Hepatocyte (in vitro differentiated cells): ENCODE measurements at regions not wholly inside any gene's neighbourhood (a gene's known extent, or its start where the extent isn't known, plus 50 kb on each side); places are given as distances from the start of the nearest gene placed in this dataset.

ENCODE experiments used
- EZH2phosphoT487 ChIP-seq: fragments of 200-600 bp; sonication (generic); IDR thresholded peaks from one replicate; pipeline ENCODE4 v1.6.1; 2018; ENCODE audit warnings: antibody characterized with exemption, mild to moderate bottlenecking, low read depth, moderate library complexity; ENCODE audit not compliant: unreplicated experiment, severe bottlenecking
- TF ChIP-seq, protein P1 (sequence below): fragments of 200-600 bp; sonication (generic); IDR thresholded peaks from 2 replicates; pipeline ENCODE4 v1.5.1; 2016; ENCODE audit warnings: antibody characterized with exemption, mild to moderate bottlenecking; ENCODE audit not compliant: poor library complexity

DNA sequence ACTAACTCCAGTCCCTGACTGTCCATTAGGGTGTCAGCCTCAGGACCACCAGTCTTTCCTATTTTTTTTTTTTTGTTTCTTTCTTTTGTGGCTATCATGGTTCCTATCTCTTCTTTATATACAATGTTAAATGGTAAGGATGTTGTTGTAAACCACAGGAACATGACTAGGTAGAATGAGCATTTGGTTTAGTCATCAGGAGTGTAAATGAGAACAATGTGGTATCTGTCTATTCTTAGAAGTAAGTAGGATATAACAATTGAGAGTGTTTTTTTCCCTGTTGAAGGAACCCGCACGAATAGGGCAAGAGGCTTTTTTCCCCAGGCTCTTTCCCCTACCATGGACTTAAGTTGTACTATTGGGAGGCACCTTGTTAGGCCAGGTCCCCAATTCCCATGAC is 880.3 kb upstream of the GBE1 start:
- TF ChIP-seq, protein P1, sequence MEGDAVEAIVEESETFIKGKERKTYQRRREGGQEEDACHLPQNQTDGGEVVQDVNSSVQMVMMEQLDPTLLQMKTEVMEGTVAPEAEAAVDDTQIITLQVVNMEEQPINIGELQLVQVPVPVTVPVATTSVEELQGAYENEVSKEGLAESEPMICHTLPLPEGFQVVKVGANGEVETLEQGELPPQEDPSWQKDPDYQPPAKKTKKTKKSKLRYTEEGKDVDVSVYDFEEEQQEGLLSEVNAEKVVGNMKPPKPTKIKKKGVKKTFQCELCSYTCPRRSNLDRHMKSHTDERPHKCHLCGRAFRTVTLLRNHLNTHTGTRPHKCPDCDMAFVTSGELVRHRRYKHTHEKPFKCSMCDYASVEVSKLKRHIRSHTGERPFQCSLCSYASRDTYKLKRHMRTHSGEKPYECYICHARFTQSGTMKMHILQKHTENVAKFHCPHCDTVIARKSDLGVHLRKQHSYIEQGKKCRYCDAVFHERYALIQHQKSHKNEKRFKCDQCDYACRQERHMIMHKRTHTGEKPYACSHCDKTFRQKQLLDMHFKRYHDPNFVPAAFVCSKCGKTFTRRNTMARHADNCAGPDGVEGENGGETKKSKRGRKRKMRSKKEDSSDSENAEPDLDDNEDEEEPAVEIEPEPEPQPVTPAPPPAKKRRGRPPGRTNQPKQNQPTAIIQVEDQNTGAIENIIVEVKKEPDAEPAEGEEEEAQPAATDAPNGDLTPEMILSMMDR, result no peak
- TF ChIP-seq EZH2phosphoT487, result no peak
